ENCODE measurements at regions not wholly inside any gene's neighbourhood (a gene's known extent, or its start where the extent isn't known, plus 50 kb on each side); places are given as distances from the start of the nearest gene placed in this dataset.
"Not testable (repeated sequence)": the region's sequence is repeated elsewhere in the genome, so short reads cannot be mapped to it uniquely, and the experiment has no call there.

DNA sequence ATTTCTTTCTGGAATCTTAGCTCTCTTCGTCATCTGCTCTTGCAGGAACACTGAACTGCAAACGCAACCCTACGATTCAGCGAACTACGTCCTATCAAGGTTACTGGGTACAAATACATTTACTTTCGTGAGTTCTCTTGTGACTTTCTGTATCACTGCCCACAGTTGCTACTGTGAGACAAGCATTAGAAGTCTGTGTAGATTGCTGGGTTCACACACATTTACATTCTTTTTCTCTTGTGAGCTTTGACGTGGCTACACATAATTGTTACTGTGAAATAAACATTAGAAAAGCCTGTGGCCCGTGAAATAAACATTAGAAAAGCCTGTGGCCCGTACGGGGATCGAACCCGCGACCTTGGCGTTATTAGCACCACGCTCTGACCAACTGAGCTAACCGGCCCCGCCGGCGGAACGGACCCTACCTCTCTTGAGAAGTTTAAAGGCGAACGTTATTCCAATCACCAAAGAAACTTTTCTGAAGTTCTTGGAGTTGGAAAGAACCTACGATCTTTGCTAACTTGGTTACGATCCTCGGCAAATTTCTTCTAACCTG lies 61.2 kb upstream of the ZNF322 start:
- DNase-seq (ENCODE audit: insufficient read length, low spot score) = not testable (repeated sequence)
- FAIRE-seq = peak; percentile 75

GRCh38 chr6:26730019-26730766 lies 70.6 kb upstream of the ZNF322 start:
- FAIRE-seq; DNase-seq (ENCODE audit: insufficient read length, low spot score): not testable (repeated sequence)

DNA sequence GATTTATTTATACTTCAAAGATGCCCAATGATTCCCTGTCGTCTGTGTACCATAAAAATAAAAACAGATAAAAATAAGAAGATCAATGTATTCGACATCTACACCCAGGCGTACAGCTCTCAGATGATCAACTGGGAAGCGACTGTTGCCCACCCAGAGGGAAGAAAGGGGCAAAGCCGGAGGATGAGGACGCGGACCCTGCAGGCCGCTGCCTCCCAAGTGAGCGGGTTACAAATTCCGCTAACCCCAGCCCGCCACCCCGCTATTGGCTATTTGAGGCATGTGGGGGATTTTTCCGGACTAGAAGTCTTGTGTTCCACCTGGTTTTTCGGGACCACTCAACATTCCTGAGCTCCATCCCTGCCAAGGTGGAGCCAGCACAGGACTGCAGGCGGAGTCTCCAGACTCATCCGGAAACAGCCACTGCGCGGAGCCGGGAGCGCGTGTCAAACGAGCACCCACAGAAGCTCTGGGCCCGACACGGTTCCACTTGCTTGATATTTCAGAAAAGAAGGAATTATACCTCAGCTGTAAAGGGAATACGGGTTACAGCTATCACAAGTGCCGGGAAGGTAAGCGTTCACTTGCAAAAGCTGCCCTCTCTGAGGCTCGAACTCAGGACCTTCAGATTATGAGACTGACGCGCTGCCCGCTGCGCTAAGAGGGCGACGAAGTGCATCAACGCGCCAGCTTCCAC lies 75.4 kb upstream of the ZNF322 start:
- FAIRE-seq = peak; percentile 84
- not testable (repeated sequence) for DNase-seq (ENCODE audit: insufficient read length, low spot score)

DNA sequence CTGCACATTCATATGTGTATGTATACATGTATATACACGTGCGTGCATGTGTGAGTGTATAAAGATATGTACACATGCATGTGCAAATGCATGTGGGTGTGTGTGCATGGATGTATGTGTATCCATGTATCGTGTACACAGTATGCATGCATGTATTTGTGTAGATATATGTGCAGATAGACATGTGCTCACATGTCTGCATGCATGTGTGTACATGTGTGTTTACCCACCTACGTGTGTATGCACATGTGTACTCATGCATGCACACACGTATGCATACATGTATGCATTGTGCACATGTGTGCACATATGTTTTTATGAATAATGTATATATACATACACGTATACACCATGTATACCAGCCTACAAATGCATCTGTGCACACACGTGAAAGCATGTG lies 80.3 kb upstream of the ZNF322 start:
- FAIRE-seq = no peak
- DNase-seq (ENCODE audit: insufficient read length, low spot score) = no peak
- no peak for TF ChIP-seq POLR2A (IDR thresholded peaks at IDR 0.05; ENCODE audit: low read depth, low read length)

GRCh38 chr6:26743157-26743821 lies 83.7 kb upstream of the ZNF322 start:
- FAIRE-seq = no peak
- peak; percentile 31 for DNase-seq (ENCODE audit: insufficient read length, low spot score)
- TF ChIP-seq POLR2A (IDR thresholded peaks at IDR 0.05; ENCODE audit: low read depth, low read length) = no peak

- DNase-seq (ENCODE audit: insufficient read length, low spot score) (no peak), FAIRE-seq (no peak)
- TF ChIP-seq POLR2A (IDR thresholded peaks at IDR 0.05; ENCODE audit: low read depth, low read length) = no peak
Measured at GRCh38 chr6:26743941-26744699, 84.6 kb upstream of the ZNF322 start.

- not testable (repeated sequence) for FAIRE-seq; DNase-seq (ENCODE audit: insufficient read length, low spot score)
Measured at GRCh38 chr6:26744837-26745282, 85.3 kb upstream of the ZNF322 start.

GRCh38 chr6:26745964-26746363 lies 86.4 kb upstream of the ZNF322 start:
- not testable (repeated sequence) for DNase-seq (ENCODE audit: insufficient read length, low spot score); FAIRE-seq

- DNase-seq (ENCODE audit: insufficient read length, low spot score); FAIRE-seq: not testable (repeated sequence)
Measured at GRCh38 chr6:26749126-26749758, 89.7 kb upstream of the ZNF322 start.

- not testable (repeated sequence) for FAIRE-seq; DNase-seq (ENCODE audit: insufficient read length, low spot score)
Measured at GRCh38 chr6:26749759-26750126, 90.2 kb upstream of the ZNF322 start.

DNA sequence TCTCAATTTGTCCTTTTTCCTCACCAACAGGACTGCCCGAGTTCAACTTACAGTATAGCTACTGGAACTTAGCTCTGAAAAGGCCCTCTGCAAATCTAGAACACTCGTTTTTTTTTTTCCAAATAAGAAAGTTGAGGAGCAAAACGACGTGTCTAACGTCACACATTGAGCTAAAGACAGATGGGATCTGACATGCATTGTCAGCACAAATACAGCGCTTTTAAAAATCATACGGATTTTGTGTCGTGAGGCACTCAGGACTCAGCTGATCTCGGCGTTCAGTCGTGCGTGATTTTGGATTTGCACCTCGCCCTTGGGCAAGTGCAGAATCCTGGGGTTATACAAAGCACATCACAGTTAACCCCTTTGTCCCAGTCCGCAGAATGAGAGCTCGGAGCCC lies 94.7 kb upstream of the ZNF322 start:
- FAIRE-seq (no peak), DNase-seq (ENCODE audit: insufficient read length, low spot score) (no peak)
- TF ChIP-seq POLR2A (IDR thresholded peaks at IDR 0.05; ENCODE audit: low read depth, low read length) = no peak

DNA sequence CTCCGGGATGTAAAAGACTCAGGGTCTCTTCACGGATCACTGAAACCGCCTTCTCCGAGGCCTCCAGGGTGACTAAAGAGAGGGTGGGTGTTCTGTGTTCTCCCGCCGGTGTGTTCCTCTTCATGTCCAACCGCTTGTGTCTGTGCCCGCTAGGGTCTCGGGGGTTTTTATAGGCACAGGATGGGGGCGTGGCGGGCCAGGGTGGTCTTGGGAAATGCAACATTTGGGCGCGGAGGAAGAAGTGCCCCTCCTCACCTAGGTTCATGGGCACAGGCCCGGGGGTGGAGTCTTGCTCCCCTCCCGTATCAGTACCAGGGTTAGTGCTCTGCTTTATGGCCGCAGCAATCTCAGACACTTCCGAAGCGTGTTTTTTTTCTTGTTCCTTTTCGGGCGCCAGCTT lies 95.3 kb upstream of the ZNF322 start:
- FAIRE-seq; DNase-seq (ENCODE audit: insufficient read length, low spot score): not testable (repeated sequence)

GRCh38 chr6:26756067-26756805 lies 96.7 kb upstream of the ZNF322 start:
- FAIRE-seq = peak; percentile 45
- not testable (repeated sequence) for DNase-seq (ENCODE audit: insufficient read length, low spot score)

DNA sequence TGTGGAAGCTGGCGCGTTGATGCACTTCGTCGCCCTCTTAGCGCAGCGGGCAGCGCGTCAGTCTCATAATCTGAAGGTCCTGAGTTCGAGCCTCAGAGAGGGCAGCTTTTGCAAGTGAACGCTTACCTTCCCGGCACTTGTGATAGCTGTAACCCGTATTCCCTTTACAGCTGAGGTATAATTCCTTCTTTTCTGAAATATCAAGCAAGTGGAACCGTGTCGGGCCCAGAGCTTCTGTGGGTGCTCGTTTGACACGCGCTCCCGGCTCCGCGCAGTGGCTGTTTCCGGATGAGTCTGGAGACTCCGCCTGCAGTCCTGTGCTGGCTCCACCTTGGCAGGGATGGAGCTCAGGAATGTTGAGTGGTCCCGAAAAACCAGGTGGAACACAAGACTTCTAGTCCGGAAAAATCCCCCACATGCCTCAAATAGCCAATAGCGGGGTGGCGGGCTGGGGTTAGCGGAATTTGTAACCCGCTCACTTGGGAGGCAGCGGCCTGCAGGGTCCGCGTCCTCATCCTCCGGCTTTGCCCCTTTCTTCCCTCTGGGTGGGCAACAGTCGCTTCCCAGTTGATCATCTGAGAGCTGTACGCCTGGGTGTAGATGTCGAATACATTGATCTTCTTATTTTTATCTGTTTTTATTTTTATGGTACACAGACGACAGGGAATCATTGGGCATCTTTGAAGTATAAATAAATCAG lies 106.8 kb upstream of the ZNF322 start:
- peak; percentile 88 for FAIRE-seq
- not testable (repeated sequence) for DNase-seq (ENCODE audit: insufficient read length, low spot score)

- FAIRE-seq; DNase-seq (ENCODE audit: insufficient read length, low spot score): not testable (repeated sequence)
Measured at GRCh38 chr6:26770941-26771666, 111.6 kb upstream of the ZNF322 start.

GRCh38 chr6:26773414-26773813 lies 113.9 kb upstream of the ZNF322 start:
- peak; percentile 6 for FAIRE-seq
- DNase-seq (ENCODE audit: insufficient read length, low spot score) = not testable (repeated sequence)

DNA sequence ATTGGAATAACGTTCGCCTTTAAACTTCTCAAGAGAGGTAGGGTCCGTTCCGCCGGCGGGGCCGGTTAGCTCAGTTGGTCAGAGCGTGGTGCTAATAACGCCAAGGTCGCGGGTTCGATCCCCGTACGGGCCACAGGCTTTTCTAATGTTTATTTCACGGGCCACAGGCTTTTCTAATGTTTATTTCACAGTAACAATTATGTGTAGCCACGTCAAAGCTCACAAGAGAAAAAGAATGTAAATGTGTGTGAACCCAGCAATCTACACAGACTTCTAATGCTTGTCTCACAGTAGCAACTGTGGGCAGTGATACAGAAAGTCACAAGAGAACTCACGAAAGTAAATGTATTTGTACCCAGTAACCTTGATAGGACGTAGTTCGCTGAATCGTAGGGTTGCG lies 121.0 kb upstream of the ZNF322 start:
- not testable (repeated sequence) for DNase-seq (ENCODE audit: insufficient read length, low spot score); FAIRE-seq

All from H54 (cell line).